ENCODE measurements at regions not wholly inside any gene's neighbourhood (a gene's known extent, or its start where the extent isn't known, plus 50 kb on each side); places are given as distances from the start of the nearest gene placed in this dataset.

GRCh38 chr6:4561773-4562400, 214.3 kb upstream of the CDYL start:
- Histone ChIP-seq H3K36me3 (no peaks in the 10 kb centered on the region), H3K4me1 (no peaks in the 10 kb centered on the region), H3K9me3 (no peaks in the 10 kb centered on the region), H3K4me3 (no peak overlapping the region), H3K27ac (no peak overlapping the region), H3K27me3 (no peaks in the 10 kb centered on the region)
- DNase-seq (ENCODE audit: low spot score) = no peak
- no peak for TF ChIP-seq CTCF (IDR thresholded peaks at IDR 0.05)

- no peaks in the 10 kb centered on the region for H3K4me1 ChIP-seq
- H3K4me3 ChIP-seq = no peak overlapping the region
- no peaks in the 10 kb centered on the region for H3K36me3 ChIP-seq
- no peak for TF ChIP-seq CTCF (IDR thresholded peaks at IDR 0.05)
- no peaks in the 10 kb centered on the region for H3K27me3 ChIP-seq
- no peak overlapping the region for H3K27ac ChIP-seq
- H3K9me3 ChIP-seq = no peaks in the 10 kb centered on the region
- no peak for DNase-seq (ENCODE audit: low spot score)
Measured at GRCh38 chr6:4561078-4561435, 215.1 kb upstream of the CDYL start.

GRCh38 chr6:4560221-4561077, 215.8 kb upstream of the CDYL start:
- no peak overlapping the region for H3K4me3 ChIP-seq
- H3K27me3 ChIP-seq = no peaks in the 10 kb centered on the region
- H3K27ac ChIP-seq = no peak overlapping the region
- H3K4me1 ChIP-seq = no peaks in the 10 kb centered on the region
- DNase-seq (ENCODE audit: low spot score) = no peak
- H3K36me3 ChIP-seq = no peaks in the 10 kb centered on the region
- no peak for TF ChIP-seq CTCF (IDR thresholded peaks at IDR 0.05)
- H3K9me3 ChIP-seq = no peaks in the 10 kb centered on the region

GRCh38 chr6:4559281-4559875, 216.8 kb upstream of the CDYL start:
- Histone ChIP-seq H3K9me3 (no peaks in the 10 kb centered on the region), H3K4me1 (no peaks in the 10 kb centered on the region), H3K4me3 (no peak overlapping the region), H3K36me3 (no peaks in the 10 kb centered on the region), H3K27ac (no peak overlapping the region), H3K27me3 (no peaks in the 10 kb centered on the region)
- TF ChIP-seq CTCF (IDR thresholded peaks at IDR 0.05) = no peak
- no peak for DNase-seq (ENCODE audit: low spot score)

- DNase-seq (ENCODE audit: low spot score) = no peak
- no peaks in the 10 kb centered on the region for H3K9me3 ChIP-seq
- H3K36me3 ChIP-seq = no peaks in the 10 kb centered on the region
- no peaks in the 10 kb centered on the region for H3K4me1 ChIP-seq
- no peaks in the 10 kb centered on the region for H3K27me3 ChIP-seq
- TF ChIP-seq CTCF (IDR thresholded peaks at IDR 0.05) = no peak
- no peak overlapping the region for H3K27ac ChIP-seq
- H3K4me3 ChIP-seq = no peak overlapping the region
Measured at GRCh38 chr6:4554645-4555044, 221.6 kb upstream of the CDYL start.

All from right atrium auricular region (tissue), 2 donors.